GM12892 (cell line): ENCODE measurements at regions not wholly inside any gene's neighbourhood (a gene's known extent, or its start where the extent isn't known, plus 50 kb on each side); places are given as distances from the start of the nearest gene placed in this dataset.

ENCODE experiments used
- POLR2A ChIP-seq: IDR thresholded peaks from 2 replicates; pipeline ENCODE4 v1.6.1; 2011; ENCODE audit warnings: low read depth, low read length, control low read depth
- POLR2AphosphoS5 ChIP-seq: IDR thresholded peaks from 2 replicates; pipeline ENCODE4 v1.6.1; 2011; ENCODE audit warnings: low read depth, low read length, control low read depth
- TAF1 ChIP-seq: IDR thresholded peaks from 2 replicates; pipeline ENCODE4 v1.6.1; 2011; ENCODE audit warnings: low read depth, mild to moderate bottlenecking, control low read depth, low read length, borderline replicate concordance

GRCh38 chr6:144361016-144361415 lies 75.9 kb downstream of the UTRN start:
- TF ChIP-seq POLR2A: no peak
- TF ChIP-seq POLR2AphosphoS5: no peak
- no peak for TF ChIP-seq TAF1
